ENCODE measurements at regions not wholly inside any gene's neighbourhood (a gene's known extent, or its start where the extent isn't known, plus 50 kb on each side); places are given as distances from the start of the nearest gene placed in this dataset.
A peak's percentile ranks its signal among the peaks of the same experiment; 100 is the strongest.
"Not testable (repeated sequence)": the region's sequence is repeated elsewhere in the genome, so short reads cannot be mapped to it uniquely, and the experiment has no call there.

DNA sequence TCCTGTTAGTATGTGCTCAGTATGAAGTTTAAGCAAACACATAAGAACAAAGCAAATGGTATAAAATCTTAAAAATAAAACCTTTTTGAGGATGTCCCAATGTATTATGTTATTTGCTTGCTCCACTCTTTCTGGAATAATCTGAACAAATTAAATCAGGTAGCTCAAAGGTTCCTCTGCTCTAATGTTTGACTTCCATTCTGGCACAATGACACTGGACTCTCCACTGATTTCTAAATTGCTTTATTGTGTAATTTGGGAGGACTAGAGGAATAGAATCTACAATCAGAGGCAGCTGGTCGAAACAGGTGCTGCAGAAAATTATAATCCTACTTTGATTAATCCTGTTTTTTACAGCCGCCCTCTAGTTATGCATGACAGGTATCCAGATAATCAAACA, 523.7 kb upstream of the FOXG1 start:
- DNase-seq (ENCODE audit: low read depth in 2 of 2), result no peak

- no peak for DNase-seq (ENCODE audit: low read depth in 2 of 2)
Measured at GRCh38 chr14:28243600-28243999, 523.0 kb upstream of the FOXG1 start.

DNA sequence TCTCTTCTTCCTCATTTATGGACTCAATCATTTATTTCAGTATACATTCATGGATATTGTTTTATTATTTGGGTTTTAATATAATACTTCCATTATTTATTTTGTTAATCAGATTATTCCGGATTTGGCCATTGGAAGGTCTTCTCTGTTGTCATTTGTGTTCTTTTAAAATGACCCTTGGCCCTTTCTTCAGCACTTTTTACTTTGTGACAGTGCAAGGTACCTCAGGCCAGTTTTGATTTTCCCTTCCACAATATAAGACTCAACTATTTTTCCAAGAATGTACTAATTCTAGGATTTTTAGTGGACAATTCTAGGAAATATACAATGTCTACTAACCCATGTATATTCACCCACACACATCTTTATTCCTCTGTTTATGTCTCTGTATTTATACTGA, 521.4 kb upstream of the FOXG1 start:
- DNase-seq (ENCODE audit: low read depth in 2 of 2), result no peak

GRCh38 chr14:28247491-28247890, 519.1 kb upstream of the FOXG1 start:
- DNase-seq (ENCODE audit: low read depth in 2 of 2), result no peak

- not testable (repeated sequence) for DNase-seq (ENCODE audit: low read depth in 2 of 2)
Measured at GRCh38 chr14:28252124-28252523, 514.5 kb upstream of the FOXG1 start.

GRCh38 chr14:28254768-28255167, 511.8 kb upstream of the FOXG1 start:
- DNase-seq (ENCODE audit: low read depth in 2 of 2), result no peak

DNA sequence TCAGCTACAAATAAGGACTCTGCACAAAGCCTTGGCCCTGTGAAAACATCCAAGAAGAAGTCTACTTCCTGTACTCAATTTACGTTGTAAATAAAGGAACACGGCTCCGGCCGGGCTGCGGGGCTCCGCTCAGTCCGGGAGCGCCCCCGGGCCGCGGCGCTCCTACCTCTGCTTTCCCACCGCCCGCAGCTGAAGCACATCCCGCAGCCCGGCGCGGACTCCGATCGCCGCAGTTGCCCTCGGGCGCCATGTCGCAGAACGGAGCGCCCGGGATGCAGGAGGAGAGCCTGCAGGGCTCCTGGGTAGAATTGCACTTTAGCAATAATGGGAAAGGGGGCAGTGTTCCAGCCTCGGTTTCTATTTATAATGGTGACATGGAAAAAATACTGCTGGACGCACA, 502.3 kb upstream of the FOXG1 start:
- DNase-seq (ENCODE audit: low read depth in 2 of 2), result no peak

DNA sequence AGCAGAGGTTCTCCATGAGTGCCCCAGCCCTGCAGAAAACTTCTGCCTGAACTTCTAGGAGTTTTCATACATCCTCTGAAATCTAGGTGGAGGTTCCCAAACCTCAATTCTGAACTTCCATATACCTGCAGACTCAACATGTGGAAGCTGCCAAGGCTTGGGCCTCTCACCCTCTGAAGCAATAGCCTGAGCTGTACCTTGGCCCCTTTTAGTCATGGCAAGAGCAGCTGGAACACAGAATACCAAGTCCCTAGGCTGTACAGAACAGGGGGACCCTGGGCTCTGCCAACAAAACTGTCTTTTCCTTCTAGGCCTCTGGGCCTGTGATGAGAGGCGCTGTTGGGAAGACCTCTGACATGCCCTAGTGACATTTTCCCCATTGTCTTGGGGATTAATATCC, 494.3 kb upstream of the FOXG1 start:
- DNase-seq (ENCODE audit: low read depth in 2 of 2), result no peak

DNA sequence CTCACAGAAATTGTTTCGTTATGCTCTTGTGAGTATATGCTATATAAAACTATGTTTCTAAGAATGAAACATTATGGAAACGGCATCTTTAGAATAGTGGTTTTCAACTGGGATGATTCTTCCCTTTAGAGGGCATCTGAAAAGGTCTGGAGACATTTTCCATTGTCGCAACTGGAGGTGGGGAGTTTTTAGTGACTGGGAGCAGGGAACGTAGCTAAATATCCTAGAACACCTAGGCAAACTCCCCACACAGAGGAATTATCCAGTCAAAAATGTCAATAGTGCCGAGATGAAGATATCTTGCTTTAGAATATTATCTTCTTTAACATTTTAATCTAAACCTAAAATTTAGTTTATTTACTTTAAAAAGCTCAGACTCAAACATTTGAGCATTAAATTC, 486.1 kb upstream of the FOXG1 start:
- no peak for DNase-seq (ENCODE audit: low read depth in 2 of 2)

- no peak for DNase-seq (ENCODE audit: low read depth in 2 of 2)
Measured at GRCh38 chr14:28280997-28281598, 485.5 kb upstream of the FOXG1 start.

GRCh38 chr14:28284546-28285300, 481.9 kb upstream of the FOXG1 start:
- DNase-seq (ENCODE audit: low read depth in 2 of 2), result no peak

GRCh38 chr14:28294834-28295440, 471.6 kb upstream of the FOXG1 start:
- peak; percentile 15 to 20 for DNase-seq (ENCODE audit: low read depth in 2 of 2)

- no peak for DNase-seq (ENCODE audit: low read depth in 2 of 2)
Measured at GRCh38 chr14:28297559-28297958, 469.0 kb upstream of the FOXG1 start.

DNA sequence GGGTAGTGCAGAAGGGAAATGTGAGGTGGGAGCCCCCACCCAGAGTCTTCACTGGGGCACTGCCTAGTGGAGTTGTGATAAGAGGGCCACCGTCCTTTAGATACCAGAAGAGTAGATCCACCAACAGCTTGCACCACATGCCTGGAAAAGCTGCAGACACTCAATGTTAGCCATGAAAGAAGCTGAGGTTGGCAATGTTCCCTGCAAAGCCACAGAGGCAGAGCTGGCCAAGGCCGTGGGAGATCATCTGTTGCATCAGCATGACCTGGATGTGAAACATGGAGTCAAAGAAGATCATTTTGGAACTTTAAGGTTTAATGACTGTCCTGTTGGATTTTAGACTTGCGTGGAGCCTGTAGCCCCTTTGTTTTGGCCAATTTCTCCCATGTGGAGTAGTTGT, 468.4 kb upstream of the FOXG1 start:
- DNase-seq (ENCODE audit: low read depth in 2 of 2), result no peak

DNA sequence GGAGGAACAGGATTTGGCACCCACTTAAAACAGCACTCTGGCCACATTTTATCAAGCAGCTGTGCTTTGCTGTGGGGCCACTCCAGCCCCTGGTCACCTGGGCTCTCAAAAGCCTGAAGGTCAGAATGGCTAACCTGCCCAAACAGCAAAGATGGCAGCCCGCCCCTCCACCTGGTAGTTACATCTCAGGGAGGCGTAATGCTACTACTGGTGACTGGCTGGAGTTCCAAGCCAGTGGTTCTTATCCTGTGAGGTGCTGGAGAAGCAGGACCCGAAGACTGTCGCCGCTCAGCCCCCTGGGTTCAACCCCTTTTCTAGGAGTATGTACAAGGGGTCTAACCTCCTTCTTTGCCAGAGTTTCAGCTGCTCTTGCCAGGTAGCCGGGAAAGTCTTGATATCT, 467.4 kb upstream of the FOXG1 start:
- no peak for DNase-seq (ENCODE audit: low read depth in 2 of 2)

DNA sequence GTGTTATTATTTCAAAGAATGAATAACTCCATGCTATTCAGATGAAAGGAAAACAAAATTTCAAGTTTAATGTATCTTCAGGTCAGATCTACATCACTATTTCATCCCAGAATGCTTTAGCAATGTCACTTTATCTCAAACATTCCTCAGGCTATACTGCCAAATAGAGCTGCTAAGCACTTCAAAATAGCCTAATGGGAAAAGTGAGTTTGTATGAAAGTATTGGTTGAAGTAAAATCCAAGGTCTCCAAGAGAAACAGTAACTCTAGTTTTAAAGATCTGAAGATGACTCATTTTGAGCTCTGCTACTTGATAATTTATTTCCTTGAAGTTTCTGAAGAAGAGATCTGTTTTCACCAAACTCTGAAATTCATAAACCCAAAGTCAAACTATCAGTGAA, 466.2 kb upstream of the FOXG1 start:
- DNase-seq (ENCODE audit: low read depth in 2 of 2), result no peak

DNA sequence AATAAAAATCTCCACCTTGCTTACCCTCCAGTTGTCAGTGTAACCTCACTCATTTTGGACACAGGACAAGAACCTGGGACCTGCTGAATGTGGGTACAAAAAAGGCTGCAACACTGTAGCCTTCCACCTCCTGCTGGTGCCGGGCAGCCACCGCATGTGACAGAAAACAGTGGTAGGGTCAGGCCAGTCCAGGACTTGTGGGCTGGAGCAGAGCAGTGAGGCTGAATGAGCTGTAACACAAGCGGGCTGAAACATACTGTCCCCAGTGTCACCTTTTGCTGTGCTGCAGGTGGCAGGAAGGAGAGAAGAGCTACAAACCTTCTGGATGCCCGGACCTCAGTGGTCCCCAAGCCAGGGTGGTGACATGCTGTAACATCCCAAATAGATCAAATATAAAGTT, 465.4 kb upstream of the FOXG1 start:
- DNase-seq (ENCODE audit: low read depth in 2 of 2), result no peak

DNA sequence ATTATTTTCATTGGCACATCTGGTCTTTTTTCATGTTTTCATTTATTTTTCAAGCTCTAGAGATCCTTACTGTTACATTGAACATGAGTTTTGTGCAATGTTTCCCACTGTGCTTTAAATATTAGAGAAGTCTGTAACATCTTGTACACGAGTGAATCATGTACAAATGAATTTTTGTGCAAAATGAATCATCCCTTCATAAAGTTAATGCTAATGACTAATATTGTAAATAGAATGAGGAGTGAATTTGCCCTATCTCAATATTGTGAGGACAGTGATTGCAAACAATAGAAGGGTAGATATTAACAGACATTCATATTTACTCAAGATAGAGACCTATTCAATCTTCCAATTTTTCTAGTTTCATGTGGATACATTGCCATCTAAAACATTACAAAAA, 463.3 kb upstream of the FOXG1 start:
- DNase-seq (ENCODE audit: low read depth in 2 of 2), result no peak

DNA sequence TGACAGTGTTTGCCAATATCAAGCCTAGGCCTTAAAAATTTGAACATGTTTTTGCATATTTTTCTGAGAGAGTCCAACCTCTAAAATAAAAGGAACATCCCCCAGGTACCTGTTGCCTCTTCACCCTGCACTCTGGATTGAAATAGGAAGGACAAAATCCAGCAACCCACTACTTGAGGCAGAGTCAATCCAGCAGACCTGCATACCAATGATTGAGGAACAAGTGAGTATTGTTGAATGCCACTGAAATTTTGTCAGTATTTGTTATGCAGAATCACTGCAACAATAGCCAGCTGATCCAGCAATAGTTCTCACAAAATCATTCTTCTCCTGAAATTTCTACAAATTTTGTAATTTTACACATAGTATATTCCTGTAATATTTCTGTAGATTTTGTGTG, 460.6 kb upstream of the FOXG1 start:
- DNase-seq (ENCODE audit: low read depth in 2 of 2), result no peak

DNA sequence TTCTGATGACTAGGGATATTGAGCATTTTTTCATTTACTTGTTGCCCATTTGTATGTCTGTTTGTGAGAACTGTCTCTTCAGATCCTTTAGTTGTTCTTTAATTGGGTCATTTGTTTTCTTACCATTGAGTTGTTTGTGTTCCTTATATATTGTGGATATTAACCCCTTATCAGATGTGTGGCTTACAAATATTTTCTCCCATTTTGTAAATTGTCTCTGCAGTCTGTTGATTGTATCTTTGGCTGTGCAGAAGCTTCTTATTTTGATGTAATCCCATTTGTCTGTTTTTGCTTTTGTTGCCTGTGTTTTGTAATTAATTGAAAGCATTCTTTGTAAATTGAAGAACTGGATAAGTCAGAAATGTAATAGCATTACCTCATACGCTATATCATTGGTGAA, 459.1 kb upstream of the FOXG1 start:
- DNase-seq (ENCODE audit: low read depth in 2 of 2), result no peak

- DNase-seq (ENCODE audit: low read depth in 2 of 2), result peak; percentile 41 to 45
Measured at GRCh38 chr14:28308734-28309133, 457.9 kb upstream of the FOXG1 start.

DNA sequence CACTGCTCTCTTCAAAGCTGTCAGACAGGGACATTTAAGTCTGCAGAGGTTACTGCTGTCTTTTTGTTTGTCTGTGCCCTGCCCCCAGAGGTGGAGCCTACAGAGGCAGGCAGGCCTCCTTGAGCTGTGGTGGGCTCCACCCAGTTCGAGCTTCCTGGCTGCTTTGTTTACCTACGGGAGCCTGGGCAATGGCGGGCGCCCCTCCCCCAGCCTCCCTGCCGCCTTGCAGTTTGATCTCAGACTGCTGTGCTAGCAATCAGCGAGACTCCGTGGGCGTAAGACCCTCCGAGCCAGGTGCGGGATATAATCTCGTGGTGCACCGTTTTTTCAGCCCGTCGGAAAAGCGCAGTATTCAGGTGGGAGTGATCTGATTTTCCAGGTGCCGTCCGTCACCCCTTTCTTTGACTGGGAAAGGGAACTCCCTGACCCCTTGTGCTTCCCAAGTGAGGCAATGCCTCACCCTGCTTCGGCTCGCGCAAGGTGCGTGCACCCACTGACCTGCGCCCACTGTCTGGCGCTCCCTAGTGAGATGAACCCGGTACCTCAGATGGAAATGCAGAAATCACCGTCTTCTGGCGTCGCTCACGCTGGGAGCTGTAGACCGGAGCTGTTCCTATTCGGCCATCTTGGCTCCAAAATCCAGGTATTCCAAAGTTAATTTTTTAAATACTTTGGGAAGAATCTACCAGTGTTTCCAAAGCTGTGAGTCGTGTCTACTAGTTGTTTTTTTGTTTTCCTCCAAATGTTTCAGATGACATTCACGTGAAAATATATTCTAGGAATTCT, 448.5 kb upstream of the FOXG1 start:
- not testable (repeated sequence) for DNase-seq (ENCODE audit: low read depth in 2 of 2)
